CD8-positive, alpha-beta memory T cell (primary cell): ENCODE measurements at regions not wholly inside any gene's neighbourhood (a gene's known extent, or its start where the extent isn't known, plus 50 kb on each side); places are given as distances from the start of the nearest gene placed in this dataset.

Source experiments
- CTCF ChIA-PET: fragments of 350-600 bp; sonication (Branson Sonifier 250); formaldehyde crosslinking; loops from one replicate; lab custom pipeline; 2021; ENCODE audit warnings: antibody characterized with exemption; lab: Charles Lee
- POLR2A ChIA-PET: fragments of 350-600 bp; sonication (Branson Sonifier 250); formaldehyde crosslinking; loops from one replicate; lab custom pipeline; 2021; ENCODE audit warnings: antibody characterized with exemption; lab: Charles Lee
- DNase-seq, 5 donors: peaks; one replicate each; pipeline versions ENCODE4 v3.0.0 to v3.0.0-alpha.2; 2020 to 2022; ENCODE audit warnings: mixed read lengths in 1 of 5
- H3K27ac ChIP-seq: one replicate; pipeline ENCODE4 v1.7.0; 2013; ENCODE audit warnings: low read depth, mild to moderate bottlenecking, low read length, moderate library complexity
- H3K27me3 ChIP-seq: 2 replicates; pipeline ENCODE4 v1.7.0; 2013; ENCODE audit warnings: low read length, mild to moderate bottlenecking; ENCODE audit not compliant: insufficient read depth, poor library complexity, severe bottlenecking
- H3K36me3 ChIP-seq: 2 replicates; pipeline ENCODE4 v1.7.0; 2013; ENCODE audit warnings: mild to moderate bottlenecking, low read length, moderate library complexity; ENCODE audit not compliant: insufficient read depth
- H3K4me1 ChIP-seq: 2 replicates; pipeline ENCODE4 v1.7.0; 2013; ENCODE audit warnings: mild to moderate bottlenecking, low read length, moderate library complexity; ENCODE audit not compliant: insufficient read depth
- H3K4me3 ChIP-seq: 2 replicates; pipeline ENCODE4 v1.7.0; 2013; ENCODE audit warnings: mild to moderate bottlenecking, low read length
- H3K9me3 ChIP-seq: 2 replicates; pipeline ENCODE4 v1.7.0; 2013; ENCODE audit warnings: mild to moderate bottlenecking, low read length
- H3K27ac Mint-ChIP-seq, 8 donors: one replicate each; pipeline ENCODE4 v1.8.0; 2020 to 2021; ENCODE audit warnings: mixed read lengths in 8 of 8, mild to moderate bottlenecking in 6 of 8, inconsistent platforms in 3 of 8, moderate library complexity in 3 of 8
- H3K27me3 Mint-ChIP-seq, 2 donors: one replicate each; pipeline ENCODE4 v1.8.0; 2020 to 2021; ENCODE audit warnings: mixed read lengths in 2 of 2, mild to moderate bottlenecking in 1 of 2, moderate library complexity in 1 of 2
- H3K36me3 Mint-ChIP-seq, 3 donors: one replicate each; pipeline ENCODE4 v1.8.0; 2020 to 2021; ENCODE audit warnings: mixed read lengths in 3 of 3, inconsistent platforms in 1 of 3, mild to moderate bottlenecking in 1 of 3
- H3K4me1 Mint-ChIP-seq, 3 donors: one replicate each; pipeline ENCODE4 v1.8.0; 2020 to 2021; ENCODE audit warnings: mixed read lengths in 3 of 3, inconsistent platforms in 1 of 3, mild to moderate bottlenecking in 1 of 3
- H3K4me3 Mint-ChIP-seq, 7 donors: one replicate each; pipeline ENCODE4 v1.8.0; 2020 to 2021; ENCODE audit warnings: mixed read lengths in 7 of 7, mild to moderate bottlenecking in 6 of 7, moderate library complexity in 4 of 7, inconsistent platforms in 2 of 7
- H3K9me3 Mint-ChIP-seq, 5 donors: one replicate each; pipeline ENCODE4 v1.8.0; 2020 to 2022; ENCODE audit warnings: mixed read lengths in 5 of 5, mild to moderate bottlenecking in 3 of 5, moderate library complexity in 2 of 5, inconsistent platforms in 1 of 5

- H3K4me3 Mint-ChIP-seq, result no peak overlapping the region
- no peak overlapping the region for H3K4me3 ChIP-seq
- H3K36me3 Mint-ChIP-seq, result no peaks in the 10 kb centered on the region
- H3K9me3 ChIP-seq, result no peaks in the 10 kb centered on the region
- no peak overlapping the region for H3K27ac Mint-ChIP-seq
- no peaks in the 10 kb centered on the region for H3K27me3 ChIP-seq
- DNase-seq, result no peak
- H3K27me3 Mint-ChIP-seq, result peaks cover 2 to 25% of the 10 kb centered on the region in 2 donors
- POLR2A ChIA-PET, result no interaction called here
- CTCF ChIA-PET, result no interaction called here
- H3K36me3 ChIP-seq, result no peaks in the 10 kb centered on the region
- H3K9me3 Mint-ChIP-seq, result peaks cover 0 to 2% (median 0%) of the 10 kb centered on the region in 5 donors
- no peaks in the 10 kb centered on the region for H3K4me1 Mint-ChIP-seq
- H3K27ac ChIP-seq, result no peak overlapping the region
- no peaks in the 10 kb centered on the region for H3K4me1 ChIP-seq
Measured at GRCh38 chr5:39518516-39518915, 93.7 kb upstream of the DAB2 start.

GRCh38 chr5:39517800-39518199, 93.0 kb upstream of the DAB2 start:
- peaks cover 2 to 23% of the 10 kb centered on the region in 2 donors for H3K27me3 Mint-ChIP-seq

GRCh38 chr5:39515881-39516280, 91.1 kb upstream of the DAB2 start:
- Mint-ChIP-seq H3K36me3 (no peaks in the 10 kb centered on the region), H3K4me1 (no peaks in the 10 kb centered on the region), H3K9me3 (no peaks in the 10 kb centered on the region), H3K4me3 (no peak overlapping the region), H3K27ac (no peak overlapping the region), H3K27me3 (peaks cover 2 to 7% of the 10 kb centered on the region in 2 donors)
- DNase-seq, result no peak
- Histone ChIP-seq H3K36me3 (no peaks in the 10 kb centered on the region), H3K27me3 (no peaks in the 10 kb centered on the region), H3K27ac (no peak overlapping the region), H3K4me3 (no peak overlapping the region), H3K9me3 (no peaks in the 10 kb centered on the region), H3K4me1 (no peaks in the 10 kb centered on the region)
- ChIA-PET POLR2A (no interaction called here), CTCF (no interaction called here)

More at GRCh38 chr5:39517800-39518199, 93.0 kb upstream of the DAB2 start:
- Histone ChIP-seq H3K27ac (no peak overlapping the region), H3K9me3 (no peaks in the 10 kb centered on the region), H3K4me3 (no peak overlapping the region), H3K27me3 (no peaks in the 10 kb centered on the region), H3K4me1 (no peaks in the 10 kb centered on the region), H3K36me3 (no peaks in the 10 kb centered on the region)
- Mint-ChIP-seq H3K9me3 (peaks cover 0 to 2% (median 0%) of the 10 kb centered on the region in 5 donors), H3K36me3 (no peaks in the 10 kb centered on the region), H3K27ac (no peak overlapping the region), H3K4me1 (no peaks in the 10 kb centered on the region), H3K4me3 (no peak overlapping the region)
- no peak for DNase-seq
- POLR2A ChIA-PET, result no interaction called here
- CTCF ChIA-PET, result no interaction called here

- no peaks in the 10 kb centered on the region for H3K27me3 ChIP-seq
- H3K4me3 ChIP-seq, result no peak overlapping the region
- peaks cover 4 to 10% of the 10 kb centered on the region in 2 donors for H3K27me3 Mint-ChIP-seq
- no peak for DNase-seq
- H3K4me3 Mint-ChIP-seq, result no peak overlapping the region
- no peaks in the 10 kb centered on the region for H3K4me1 Mint-ChIP-seq
- POLR2A ChIA-PET, result no interaction called here
- no peaks in the 10 kb centered on the region for H3K36me3 ChIP-seq
- CTCF ChIA-PET, result no interaction called here
- H3K27ac ChIP-seq, result no peak overlapping the region
- no peaks in the 10 kb centered on the region for H3K9me3 ChIP-seq
- no peaks in the 10 kb centered on the region for H3K36me3 Mint-ChIP-seq
- no peak overlapping the region for H3K27ac Mint-ChIP-seq
- H3K4me1 ChIP-seq, result no peaks in the 10 kb centered on the region
- H3K9me3 Mint-ChIP-seq, result no peaks in the 10 kb centered on the region
Measured at GRCh38 chr5:39513236-39513635, 88.5 kb upstream of the DAB2 start.

- Mint-ChIP-seq H3K27me3 (peaks cover 9 to 44% of the 10 kb centered on the region in 2 donors), H3K9me3 (no peaks in the 10 kb centered on the region), H3K4me3 (no peak overlapping the region), H3K4me1 (no peaks in the 10 kb centered on the region), H3K36me3 (no peaks in the 10 kb centered on the region), H3K27ac (no peak overlapping the region)
- no peak overlapping the region for H3K27ac ChIP-seq
- no peaks in the 10 kb centered on the region for H3K27me3 ChIP-seq
- H3K4me3 ChIP-seq, result no peak overlapping the region
- no peaks in the 10 kb centered on the region for H3K4me1 ChIP-seq
- ChIA-PET CTCF (no interaction called here), POLR2A (no interaction called here)
- H3K36me3 ChIP-seq, result no peaks in the 10 kb centered on the region
- no peak for DNase-seq
- H3K9me3 ChIP-seq, result no peaks in the 10 kb centered on the region
Measured at GRCh38 chr5:39506211-39506610, 81.4 kb upstream of the DAB2 start.

GRCh38 chr5:39505791-39506190, 81.0 kb upstream of the DAB2 start:
- ChIA-PET CTCF (no interaction called here), POLR2A (no interaction called here)
- no peak overlapping the region for H3K4me3 ChIP-seq
- no peaks in the 10 kb centered on the region for H3K36me3 ChIP-seq
- Mint-ChIP-seq H3K9me3 (no peaks in the 10 kb centered on the region), H3K27ac (no peak overlapping the region), H3K27me3 (peaks cover 9 to 44% of the 10 kb centered on the region in 2 donors), H3K36me3 (no peaks in the 10 kb centered on the region), H3K4me3 (no peak overlapping the region), H3K4me1 (no peaks in the 10 kb centered on the region)
- DNase-seq, result no peak
- H3K4me1 ChIP-seq, result no peaks in the 10 kb centered on the region
- no peaks in the 10 kb centered on the region for H3K9me3 ChIP-seq
- no peak overlapping the region for H3K27ac ChIP-seq
- H3K27me3 ChIP-seq, result no peaks in the 10 kb centered on the region

- Histone ChIP-seq H3K4me1 (no peaks in the 10 kb centered on the region), H3K36me3 (no peaks in the 10 kb centered on the region), H3K27me3 (no peaks in the 10 kb centered on the region), H3K4me3 (no peak overlapping the region), H3K9me3 (no peaks in the 10 kb centered on the region), H3K27ac (no peak overlapping the region)
- ChIA-PET POLR2A (no interaction called here), CTCF (interaction anchor here (0.8 kb wide), 1 partner anchor 9 kb away, joined by 3 read pairs; no protein-coding TSS in a partner anchor)
- H3K9me3 Mint-ChIP-seq, result no peaks in the 10 kb centered on the region
- no peaks in the 10 kb centered on the region for H3K4me1 Mint-ChIP-seq
- H3K36me3 Mint-ChIP-seq, result no peaks in the 10 kb centered on the region
- no peak overlapping the region for H3K27ac Mint-ChIP-seq
- peaks cover 9 to 46% of the 10 kb centered on the region in 2 donors for H3K27me3 Mint-ChIP-seq
- H3K4me3 Mint-ChIP-seq, result no peak overlapping the region
- no peak for DNase-seq
Measured at GRCh38 chr5:39505363-39505762, 80.6 kb upstream of the DAB2 start.

- Histone ChIP-seq H3K27ac (no peak overlapping the region), H3K9me3 (no peaks in the 10 kb centered on the region), H3K4me3 (no peak overlapping the region), H3K36me3 (no peaks in the 10 kb centered on the region), H3K27me3 (no peaks in the 10 kb centered on the region), H3K4me1 (no peaks in the 10 kb centered on the region)
- ChIA-PET CTCF (no interaction called here), POLR2A (no interaction called here)
- Mint-ChIP-seq H3K36me3 (no peaks in the 10 kb centered on the region), H3K27ac (no peak overlapping the region), H3K27me3 (peaks cover 8 to 56% of the 10 kb centered on the region in 2 donors), H3K4me3 (no peak overlapping the region), H3K9me3 (no peaks in the 10 kb centered on the region), H3K4me1 (no peaks in the 10 kb centered on the region)
- DNase-seq, result no peak
Measured at GRCh38 chr5:39503155-39503554, 78.4 kb upstream of the DAB2 start.

GRCh38 chr5:39502704-39503103, 77.9 kb upstream of the DAB2 start:
- DNase-seq, result no peak
- Histone ChIP-seq H3K9me3 (no peaks in the 10 kb centered on the region), H3K4me3 (no peak overlapping the region), H3K36me3 (no peaks in the 10 kb centered on the region), H3K27ac (no peak overlapping the region), H3K4me1 (no peaks in the 10 kb centered on the region), H3K27me3 (no peaks in the 10 kb centered on the region)
- Mint-ChIP-seq H3K4me3 (no peak overlapping the region), H3K9me3 (no peaks in the 10 kb centered on the region), H3K36me3 (no peaks in the 10 kb centered on the region), H3K27ac (no peak overlapping the region), H3K4me1 (no peaks in the 10 kb centered on the region), H3K27me3 (peaks cover 6 to 55% of the 10 kb centered on the region in 2 donors)
- ChIA-PET POLR2A (no interaction called here), CTCF (no interaction called here)
